Suprapubic skin (tissue), 4 donors: ENCODE measurements at regions not wholly inside any gene's neighbourhood (a gene's known extent, or its start where the extent isn't known, plus 50 kb on each side); places are given as distances from the start of the nearest gene placed in this dataset.

Experiments
- DNase-seq, 2 donors: peaks; one replicate each; pipeline ENCODE4 v3.0.0-alpha.2; 2019; ENCODE audit warnings: low spot score in 2 of 2
- H3K27ac ChIP-seq: fragments of 200-600 bp; sonication (generic); one replicate; pipeline ENCODE4 v1.5.1; 2019
- H3K27me3 ChIP-seq: fragments of 200-600 bp; sonication (generic); one replicate; pipeline ENCODE4 v1.5.1; 2019
- H3K36me3 ChIP-seq: fragments of 200-600 bp; sonication (generic); one replicate; pipeline ENCODE4 v1.5.1; 2019
- H3K4me1 ChIP-seq: fragments of 200-600 bp; sonication (generic); one replicate; pipeline ENCODE4 v1.5.1; 2019
- H3K4me3 ChIP-seq: fragments of 200-600 bp; sonication (generic); one replicate; pipeline ENCODE4 v1.5.1; 2019; ENCODE audit warnings: mild to moderate bottlenecking
- H3K9me3 ChIP-seq: fragments of 200-600 bp; sonication (generic); one replicate; pipeline ENCODE4 v1.5.1; 2019
- CTCF ChIP-seq, 2 donors: fragments of 200-600 bp in 1 of 2; fragments of 450-650 bp in 1 of 2; sonication (generic) in 1 of 2; IDR thresholded peaks; one replicate each; pipeline ENCODE4 v1.5.1; 2016 to 2019; ENCODE audit warnings: antibody characterized with exemption in 2 of 2, mild to moderate bottlenecking in 1 of 2, moderate library complexity in 1 of 2
- EP300 ChIP-seq: sonication (generic); formaldehyde crosslinking; IDR thresholded peaks from one replicate; pipeline ENCODE4 v1.6.1; 2017; ENCODE audit warnings: antibody characterized with exemption
- POLR2A ChIP-seq, 2 donors: fragments of 450-650 bp; IDR thresholded peaks; one replicate each; pipeline ENCODE4 v1.6.1; 2017; ENCODE audit warnings: antibody characterized with exemption in 2 of 2, mild to moderate bottlenecking in 2 of 2, moderate library complexity in 2 of 2
- POLR2AphosphoS5 ChIP-seq, 3 donors: sonication (generic); formaldehyde crosslinking; IDR thresholded peaks; one replicate each; pipeline ENCODE4 v1.6.1; 2017; ENCODE audit warnings: antibody characterized with exemption in 3 of 3
- WGBS: methylation state at CpG from one replicate; pipeline ENCODE4 v1.1.5; 2018; 5-methylcytosine and 5-hydroxymethylcytosine counted together

- TF ChIP-seq CTCF (IDR thresholded peaks at IDR 0.05) (no peak), EP300 (no peak), POLR2AphosphoS5 (IDR thresholded peaks at IDR 0.05) (no peak), POLR2A (IDR thresholded peaks at IDR 0.05) (no peak)
- DNase-seq, result no peak
- Histone ChIP-seq H3K4me1 (no peaks in the 10 kb centered on the region), H3K36me3 (no peaks in the 10 kb centered on the region), H3K9me3 (no peaks in the 10 kb centered on the region), H3K27me3 (no peaks in the 10 kb centered on the region), H3K4me3 (no peak overlapping the region), H3K27ac (no peak overlapping the region)
- WGBS, result 73% methylated on average over 3 of the region's 3 CpGs
Measured at GRCh38 chr7:16212610-16213009, 208.7 kb downstream of the CRPPA start.

GRCh38 chr7:16212032-16212431, 209.3 kb downstream of the CRPPA start:
- H3K27ac ChIP-seq, result no peak overlapping the region
- WGBS, result 86% methylated on average over 4 of the region's 4 CpGs
- H3K27me3 ChIP-seq, result no peaks in the 10 kb centered on the region
- no peak overlapping the region for H3K4me3 ChIP-seq
- no peaks in the 10 kb centered on the region for H3K4me1 ChIP-seq
- TF ChIP-seq POLR2A (IDR thresholded peaks at IDR 0.05) (no peak), EP300 (no peak), CTCF (IDR thresholded peaks at IDR 0.05) (no peak), POLR2AphosphoS5 (IDR thresholded peaks at IDR 0.05) (no peak)
- H3K36me3 ChIP-seq, result no peaks in the 10 kb centered on the region
- DNase-seq, result no peak
- H3K9me3 ChIP-seq, result no peaks in the 10 kb centered on the region

- no peaks in the 10 kb centered on the region for H3K27me3 ChIP-seq
- WGBS, result 71% methylated on average over 6 of the region's 6 CpGs
- DNase-seq, result no peak
- no peak overlapping the region for H3K4me3 ChIP-seq
- no peak for TF ChIP-seq POLR2AphosphoS5 (IDR thresholded peaks at IDR 0.05)
- no peak for TF ChIP-seq EP300
- no peak for TF ChIP-seq CTCF (IDR thresholded peaks at IDR 0.05)
- no peak for TF ChIP-seq POLR2A (IDR thresholded peaks at IDR 0.05)
- no peaks in the 10 kb centered on the region for H3K36me3 ChIP-seq
- H3K27ac ChIP-seq, result no peak overlapping the region
- H3K4me1 ChIP-seq, result no peaks in the 10 kb centered on the region
- no peaks in the 10 kb centered on the region for H3K9me3 ChIP-seq
Measured at GRCh38 chr7:16211402-16211925, 209.9 kb downstream of the CRPPA start.

GRCh38 chr7:16210171-16210570, 211.2 kb downstream of the CRPPA start:
- Histone ChIP-seq H3K36me3 (no peaks in the 10 kb centered on the region), H3K9me3 (no peaks in the 10 kb centered on the region), H3K27ac (no peak overlapping the region), H3K4me1 (no peaks in the 10 kb centered on the region), H3K27me3 (no peaks in the 10 kb centered on the region), H3K4me3 (no peak overlapping the region)
- no peak for DNase-seq
- WGBS, result 100% methylated on average over 2 of the region's 2 CpGs
- TF ChIP-seq EP300, result no peak
- no peak for TF ChIP-seq POLR2A (IDR thresholded peaks at IDR 0.05)
- no peak for TF ChIP-seq CTCF (IDR thresholded peaks at IDR 0.05)
- TF ChIP-seq POLR2AphosphoS5 (IDR thresholded peaks at IDR 0.05), result no peak

- no peak overlapping the region for H3K27ac ChIP-seq
- no peaks in the 10 kb centered on the region for H3K9me3 ChIP-seq
- whole genome bisulfite sequencing, result 80% methylated on average over 2 of the region's 2 CpGs
- no peak for DNase-seq
- TF ChIP-seq POLR2AphosphoS5 (IDR thresholded peaks at IDR 0.05) (no peak), POLR2A (IDR thresholded peaks at IDR 0.05) (no peak), CTCF (IDR thresholded peaks at IDR 0.05) (no peak), EP300 (no peak)
- H3K36me3 ChIP-seq, result no peaks in the 10 kb centered on the region
- H3K4me3 ChIP-seq, result no peak overlapping the region
- no peaks in the 10 kb centered on the region for H3K27me3 ChIP-seq
- H3K4me1 ChIP-seq, result no peaks in the 10 kb centered on the region
Measured at GRCh38 chr7:16207321-16207720, 214.0 kb downstream of the CRPPA start.
